Subcutaneous abdominal adipose tissue (tissue), 5 donors: ENCODE measurements at regions not wholly inside any gene's neighbourhood (a gene's known extent, or its start where the extent isn't known, plus 50 kb on each side); places are given as distances from the start of the nearest gene placed in this dataset.
"Not testable (repeated sequence)": the region's sequence is repeated elsewhere in the genome, so short reads cannot be mapped to it uniquely, and the experiment has no call there.

Source experiments
- H3K27ac ChIP-seq: one replicate; pipeline ENCODE4 v1.7.0; 2013; ENCODE audit warnings: low read depth, mild to moderate bottlenecking, inconsistent platforms, low read length, moderate library complexity
- H3K27me3 ChIP-seq, 5 donors: one replicate each; pipeline ENCODE4 v1.7.0; 2013; ENCODE audit warnings: low read length in 5 of 5, inconsistent platforms in 1 of 5; ENCODE audit not compliant: control insufficient read depth in 5 of 5, insufficient read depth in 4 of 5
- H3K36me3 ChIP-seq, 5 donors: one replicate each; pipeline ENCODE4 v1.7.0; 2013; ENCODE audit warnings: low read length in 5 of 5; ENCODE audit not compliant: control insufficient read depth in 5 of 5, insufficient read depth in 5 of 5
- H3K4me1 ChIP-seq, 5 donors: one replicate each; pipeline ENCODE4 v1.7.0; 2013; ENCODE audit warnings: low read length in 5 of 5, mild to moderate bottlenecking in 3 of 5, moderate library complexity in 1 of 5; ENCODE audit not compliant: control insufficient read depth in 5 of 5, insufficient read depth in 5 of 5
- H3K4me3 ChIP-seq, 5 donors: one replicate each; pipeline ENCODE4 v1.7.0; 2013; ENCODE audit warnings: low read length in 5 of 5, low read depth in 1 of 5
- H3K9ac ChIP-seq, 5 donors: one replicate each; pipeline ENCODE4 v1.7.0; 2013; ENCODE audit warnings: low read length in 5 of 5, mild to moderate bottlenecking in 4 of 5, moderate library complexity in 3 of 5
- H3K9me3 ChIP-seq, 5 donors: one replicate each; pipeline ENCODE4 v1.7.0; 2013; ENCODE audit warnings: low read length in 5 of 5; ENCODE audit not compliant: control insufficient read depth in 5 of 5
- donor health status: healthy.
- donor health status: healthy.
- donor health status: healthy.
- donor health status: healthy.
- donor health status: healthy.

GRCh38 chr1:196136396-196136795, 471.8 kb downstream of the KCNT2 start:
- H3K9ac ChIP-seq: no peak overlapping the region
- H3K4me3 ChIP-seq: no peak overlapping the region
- no peaks in the 10 kb centered on the region for H3K36me3 ChIP-seq
- H3K27ac ChIP-seq: no peak overlapping the region
- H3K4me1 ChIP-seq: no peaks in the 10 kb centered on the region
- H3K9me3 ChIP-seq: no peaks in the 10 kb centered on the region
- no peaks in the 10 kb centered on the region for H3K27me3 ChIP-seq

DNA sequence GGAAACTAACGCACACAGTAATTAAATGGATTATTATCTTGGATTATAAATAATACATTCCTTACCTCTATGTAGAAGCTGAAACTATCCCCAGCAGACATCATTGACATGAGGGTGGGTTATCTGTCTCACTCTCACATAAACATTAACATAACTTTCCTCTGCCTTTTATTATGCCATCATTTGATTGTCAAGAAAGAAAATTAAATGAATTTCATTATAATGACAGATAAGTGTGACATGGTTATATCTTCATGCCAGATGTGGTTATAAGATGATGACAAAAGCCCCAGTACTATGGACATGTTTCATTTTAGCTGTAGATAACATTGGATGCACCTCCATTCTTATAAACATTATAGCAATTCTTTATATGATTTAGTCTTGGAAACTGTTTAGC, 476.5 kb downstream of the KCNT2 start:
- H3K9me3 ChIP-seq: no peaks in the 10 kb centered on the region

GRCh38 chr1:196128835-196129234, 479.4 kb downstream of the KCNT2 start:
- no peak overlapping the region for H3K27ac ChIP-seq
- H3K36me3 ChIP-seq: no peaks in the 10 kb centered on the region
- no peak overlapping the region for H3K9ac ChIP-seq
- H3K9me3 ChIP-seq: no peaks in the 10 kb centered on the region
- H3K27me3 ChIP-seq: no peaks in the 10 kb centered on the region
- H3K4me1 ChIP-seq: no peaks in the 10 kb centered on the region
- H3K4me3 ChIP-seq: no peak overlapping the region

More for the DNA sequence above, 476.5 kb downstream of the KCNT2 start:
- no peaks in the 10 kb centered on the region for H3K4me1 ChIP-seq
- no peaks in the 10 kb centered on the region for H3K36me3 ChIP-seq
- H3K9ac ChIP-seq: no peak overlapping the region
- no peak overlapping the region for H3K4me3 ChIP-seq
- H3K27me3 ChIP-seq: no peaks in the 10 kb centered on the region
- H3K27ac ChIP-seq: no peak overlapping the region

DNA sequence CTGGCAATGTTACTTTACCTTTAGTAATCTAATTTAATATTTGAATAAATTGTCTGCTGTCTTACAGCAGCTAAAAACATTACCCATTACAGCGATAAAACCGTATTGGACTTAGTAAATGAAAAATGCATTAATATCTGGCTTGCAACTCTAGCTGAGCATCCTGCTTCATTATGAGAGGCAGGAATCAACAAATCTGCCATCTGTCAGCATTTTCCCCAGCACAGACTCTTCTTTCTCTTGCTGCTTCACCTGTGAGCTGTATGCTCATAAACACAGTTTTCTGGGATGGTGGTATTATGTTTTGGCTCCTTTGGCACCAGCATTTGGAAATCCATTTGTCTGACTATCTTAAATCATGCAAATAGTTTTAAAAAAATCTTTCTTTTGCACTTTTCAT, 487.1 kb downstream of the KCNT2 start:
- Histone ChIP-seq H3K4me1 (peaks cover 0 to 2% (median 0%) of the 10 kb centered on the region in 5 donors), H3K9ac (no peak overlapping the region), H3K27ac (no peak overlapping the region), H3K36me3 (no peaks in the 10 kb centered on the region), H3K9me3 (no peaks in the 10 kb centered on the region), H3K4me3 (no peak overlapping the region), H3K27me3 (no peaks in the 10 kb centered on the region)

- peaks cover 0 to 9% (median 5%) of the 10 kb centered on the region in 5 donors for H3K4me1 ChIP-seq
- H3K9ac ChIP-seq: no peak overlapping the region
- H3K27ac ChIP-seq: no peak overlapping the region
- no peaks in the 10 kb centered on the region for H3K36me3 ChIP-seq
- H3K4me3 ChIP-seq: no peak overlapping the region
- H3K27me3 ChIP-seq: no peaks in the 10 kb centered on the region
- no peaks in the 10 kb centered on the region for H3K9me3 ChIP-seq
Measured at GRCh38 chr1:196115646-196116045, 492.6 kb downstream of the KCNT2 start.

- peaks cover 0 to 7% (median 4%) of the 10 kb centered on the region in 5 donors for H3K9me3 ChIP-seq
- peaks cover 0 to 9% (median 5%) of the 10 kb centered on the region in 5 donors for H3K4me1 ChIP-seq
- H3K4me3 ChIP-seq: no peak overlapping the region
- H3K9ac ChIP-seq: no peak overlapping the region
- no peaks in the 10 kb centered on the region for H3K27me3 ChIP-seq
- no peaks in the 10 kb centered on the region for H3K36me3 ChIP-seq
- no peak overlapping the region for H3K27ac ChIP-seq
Measured at GRCh38 chr1:196114193-196114592, 494.0 kb downstream of the KCNT2 start.

- H3K9me3 ChIP-seq, H3K27ac ChIP-seq, H3K4me1 ChIP-seq, H3K27me3 ChIP-seq, H3K9ac ChIP-seq, H3K4me3 ChIP-seq, H3K36me3 ChIP-seq: not testable (repeated sequence)
Measured at GRCh38 chr1:196108990-196109389, 499.2 kb downstream of the KCNT2 start.

DNA sequence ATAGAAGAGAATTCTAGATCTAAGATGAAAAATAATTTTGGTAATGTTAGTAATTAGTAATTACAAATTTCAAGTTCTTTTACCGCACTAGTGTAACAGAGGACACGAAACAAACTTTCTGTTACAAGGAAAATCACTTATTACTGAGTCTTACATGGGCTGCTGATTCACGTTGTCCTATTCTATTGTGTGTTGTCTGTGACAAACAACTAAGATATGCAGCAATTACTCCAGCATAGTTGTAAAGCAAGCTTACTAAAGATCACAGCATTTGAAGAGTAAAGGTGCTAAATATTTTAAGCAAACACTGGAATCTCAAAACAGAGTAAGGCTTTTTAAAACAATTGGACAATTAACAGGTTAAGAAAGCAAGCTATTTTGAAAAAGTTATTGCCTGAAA, 502.3 kb downstream of the KCNT2 start:
- no peaks in the 10 kb centered on the region for H3K4me1 ChIP-seq
- peaks cover 0 to 13% (median 13%) of the 10 kb centered on the region in 5 donors for H3K9me3 ChIP-seq
- H3K4me3 ChIP-seq: no peak overlapping the region
- no peak overlapping the region for H3K27ac ChIP-seq
- no peak overlapping the region for H3K9ac ChIP-seq
- H3K27me3 ChIP-seq: no peaks in the 10 kb centered on the region
- no peaks in the 10 kb centered on the region for H3K36me3 ChIP-seq

DNA sequence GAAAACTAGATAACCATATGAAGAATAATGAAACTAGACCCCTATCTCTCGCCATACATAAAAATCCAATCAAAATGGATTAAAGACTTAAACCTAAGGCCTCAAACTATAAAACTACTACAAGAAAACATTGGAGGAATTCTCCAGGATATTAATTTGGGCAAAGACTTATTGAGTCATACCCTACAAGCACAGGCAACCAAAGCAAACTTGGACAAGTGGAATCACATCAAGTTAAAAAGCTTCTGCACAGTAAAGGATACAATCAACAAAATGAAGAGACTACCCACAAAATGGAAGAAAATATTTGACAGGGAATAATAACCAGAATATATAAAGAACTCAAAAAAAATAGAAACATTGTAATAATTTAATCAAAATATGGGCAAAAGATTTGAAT, 505.4 kb downstream of the KCNT2 start:
- Histone ChIP-seq H3K27ac (no peak overlapping the region), H3K9ac (no peak overlapping the region), H3K36me3 (no peaks in the 10 kb centered on the region), H3K4me3 (no peak overlapping the region), H3K9me3 (peaks cover 0 to 10% (median 8%) of the 10 kb centered on the region in 5 donors), H3K27me3 (no peaks in the 10 kb centered on the region), H3K4me1 (no peaks in the 10 kb centered on the region)

DNA sequence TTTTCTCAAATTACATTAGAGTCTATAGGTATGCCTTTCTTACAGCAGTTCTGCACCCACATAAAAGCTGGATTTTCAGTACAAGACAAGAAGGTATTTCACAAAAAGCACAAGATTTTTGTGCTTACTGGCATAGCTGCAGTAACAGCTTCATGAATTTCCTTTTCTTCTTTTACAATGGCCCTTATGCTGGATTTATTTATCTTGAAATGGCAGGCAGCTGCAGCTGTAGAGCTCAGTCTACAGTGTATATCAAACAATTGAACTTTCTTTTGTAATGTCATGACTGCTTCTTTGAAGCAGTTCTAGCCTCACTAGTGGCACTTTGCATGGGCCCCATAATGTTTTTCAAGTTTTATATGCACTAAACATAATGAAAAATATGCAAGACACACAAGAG, 510.2 kb downstream of the KCNT2 start:
- H3K4me1 ChIP-seq: no peaks in the 10 kb centered on the region
- no peak overlapping the region for H3K9ac ChIP-seq
- no peak overlapping the region for H3K4me3 ChIP-seq
- peaks cover 0 to 10% (median 8%) of the 10 kb centered on the region in 5 donors for H3K9me3 ChIP-seq
- no peaks in the 10 kb centered on the region for H3K27me3 ChIP-seq
- H3K36me3 ChIP-seq: no peaks in the 10 kb centered on the region
- H3K27ac ChIP-seq: no peak overlapping the region

DNA sequence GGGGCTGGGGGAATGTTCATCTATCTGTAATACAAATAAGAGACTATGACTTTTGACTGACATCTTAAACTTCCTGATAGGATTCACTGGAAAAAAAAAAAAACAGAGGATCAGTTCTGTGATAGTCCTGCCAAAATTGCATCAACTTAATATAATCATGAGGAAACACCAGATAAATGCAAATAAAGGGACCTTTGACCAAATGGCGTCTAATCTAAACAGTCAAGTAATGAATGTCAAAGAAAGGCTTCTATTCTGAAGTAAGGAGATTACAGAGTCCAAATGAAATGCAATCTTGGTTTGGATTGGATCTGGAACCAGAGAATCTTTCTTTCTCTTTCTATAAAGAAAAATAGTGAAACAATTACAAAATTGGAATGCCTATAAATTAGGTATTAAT, 513.4 kb downstream of the KCNT2 start:
- no peak overlapping the region for H3K27ac ChIP-seq
- H3K9me3 ChIP-seq: no peaks in the 10 kb centered on the region
- no peaks in the 10 kb centered on the region for H3K36me3 ChIP-seq
- H3K4me3 ChIP-seq: no peak overlapping the region
- no peak overlapping the region for H3K9ac ChIP-seq
- H3K27me3 ChIP-seq: no peaks in the 10 kb centered on the region
- H3K4me1 ChIP-seq: no peaks in the 10 kb centered on the region
